Natural killer cell (primary cell): ENCODE measurements at regions not wholly inside any gene's neighbourhood (a gene's known extent, or its start where the extent isn't known, plus 50 kb on each side); places are given as distances from the start of the nearest gene placed in this dataset.

Experiments used
- ATAC-seq, 3 donors: fragments of 150-1000 bp in 2 of 3; fragments of 200-7000 bp in 1 of 3; cut with Tn5 transposase; 1 replicate in 1 of 3; 2 replicates in 2 of 3; pipeline ENCODE4 v1.10.0; 2021; ENCODE audit warnings: mild to moderate bottlenecking in 2 of 3, moderate library complexity in 2 of 3
- DNase-seq, 2 donors: peaks; one replicate each; pipeline versions ENCODE4 v3.0.0 to v3.0.0-alpha.2; 2013 to 2021; ENCODE audit warnings: mixed read lengths in 1 of 2
- H3K27ac ChIP-seq: one replicate; pipeline ENCODE4 v1.5.1; 2013; ENCODE audit warnings: mild to moderate bottlenecking, low read length
- H3K27me3 ChIP-seq: one replicate; pipeline ENCODE4 v1.6.1; 2013; ENCODE audit warnings: low read length; ENCODE audit not compliant: control insufficient read depth, insufficient read depth
- H3K36me3 ChIP-seq: one replicate; pipeline ENCODE4 v1.6.1; 2013; ENCODE audit warnings: low read length; ENCODE audit not compliant: control insufficient read depth, insufficient read depth
- H3K4me1 ChIP-seq: one replicate; pipeline ENCODE4 v1.6.1; 2013; ENCODE audit warnings: low read length; ENCODE audit not compliant: control insufficient read depth, insufficient read depth
- H3K4me3 ChIP-seq: one replicate; pipeline ENCODE4 v1.5.1; 2013; ENCODE audit warnings: low read length
- H3K9me3 ChIP-seq: one replicate; pipeline ENCODE4 v1.6.1; 2013; ENCODE audit warnings: low read length; ENCODE audit not compliant: control insufficient read depth, insufficient read depth
- H3K27ac Mint-ChIP-seq, 2 donors: one replicate each; pipeline ENCODE4 v1.8.0; 2022; ENCODE audit warnings: mild to moderate bottlenecking in 2 of 2, mixed read lengths in 2 of 2, moderate library complexity in 1 of 2
- H3K27me3 Mint-ChIP-seq, 2 donors: one replicate each; pipeline ENCODE4 v1.8.0; 2022; ENCODE audit warnings: low read depth in 2 of 2, mixed read lengths in 2 of 2
- H3K36me3 Mint-ChIP-seq: one replicate; pipeline ENCODE4 v1.8.0; 2022; ENCODE audit warnings: mixed read lengths
- H3K4me1 Mint-ChIP-seq, 2 donors: one replicate each; pipeline ENCODE4 v1.8.0; 2022; ENCODE audit warnings: mixed read lengths in 2 of 2
- H3K4me3 Mint-ChIP-seq: one replicate; pipeline ENCODE4 v1.8.0; 2022; ENCODE audit warnings: mild to moderate bottlenecking, moderate library complexity, mixed read lengths
- H3K9me3 Mint-ChIP-seq, 2 donors: one replicate each; pipeline ENCODE4 v1.8.0; 2022; ENCODE audit warnings: mixed read lengths in 2 of 2
- WGBS: methylation state at CpG from one replicate; pipeline ENCODE4 v1.1.7; 2013; ENCODE audit warnings: missing lambda C conversion rate; ENCODE audit not compliant: insufficient coverage; 5-methylcytosine and 5-hydroxymethylcytosine counted together
- intact Hi-C: fragments of 100-400 bp; cut with micrococcal nuclease; formaldehyde crosslinking; loops from one replicate; pipeline ENCODE4 v1.14.2; 2022
- TF ChIP-seq, protein P1 (sequence below): fragments of 200-600 bp; IDR thresholded peaks from one replicate; pipeline ENCODE4 v1.8.0; 2022; ENCODE audit warnings: antibody characterized with exemption

DNA sequence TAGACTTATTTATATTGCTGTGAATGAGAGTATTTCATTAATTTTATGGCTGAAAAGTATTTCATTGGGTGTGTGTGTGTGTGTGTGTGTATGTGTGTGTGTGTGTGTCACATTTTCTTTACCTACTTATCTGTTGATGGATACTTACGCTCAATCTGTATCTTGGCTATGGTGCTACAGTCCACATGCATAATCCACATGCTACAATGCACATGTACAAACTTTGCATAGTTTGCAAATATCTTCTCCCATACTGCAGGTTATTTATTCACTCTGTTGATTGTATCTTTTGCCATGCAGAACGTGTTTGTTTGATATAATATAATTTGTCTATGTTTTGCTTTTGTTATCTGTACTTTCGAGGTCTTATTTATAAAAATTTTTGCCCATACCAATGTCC, 167.8 kb downstream of the RAB28 start:
- Mint-ChIP-seq H3K4me3 (no peak overlapping the region), H3K27ac (no peak overlapping the region), H3K36me3 (peaks cover 8% of the 10 kb centered on the region), H3K27me3 (no peaks in the 10 kb centered on the region), H3K9me3 (peaks cover 10 to 14% of the 10 kb centered on the region in 2 donors), H3K4me1 (no peaks in the 10 kb centered on the region)
- WGBS = 100% methylated on average over 1 of the region's 3 CpGs
- intact Hi-C loops = no loop called here
- TF ChIP-seq, protein P1, sequence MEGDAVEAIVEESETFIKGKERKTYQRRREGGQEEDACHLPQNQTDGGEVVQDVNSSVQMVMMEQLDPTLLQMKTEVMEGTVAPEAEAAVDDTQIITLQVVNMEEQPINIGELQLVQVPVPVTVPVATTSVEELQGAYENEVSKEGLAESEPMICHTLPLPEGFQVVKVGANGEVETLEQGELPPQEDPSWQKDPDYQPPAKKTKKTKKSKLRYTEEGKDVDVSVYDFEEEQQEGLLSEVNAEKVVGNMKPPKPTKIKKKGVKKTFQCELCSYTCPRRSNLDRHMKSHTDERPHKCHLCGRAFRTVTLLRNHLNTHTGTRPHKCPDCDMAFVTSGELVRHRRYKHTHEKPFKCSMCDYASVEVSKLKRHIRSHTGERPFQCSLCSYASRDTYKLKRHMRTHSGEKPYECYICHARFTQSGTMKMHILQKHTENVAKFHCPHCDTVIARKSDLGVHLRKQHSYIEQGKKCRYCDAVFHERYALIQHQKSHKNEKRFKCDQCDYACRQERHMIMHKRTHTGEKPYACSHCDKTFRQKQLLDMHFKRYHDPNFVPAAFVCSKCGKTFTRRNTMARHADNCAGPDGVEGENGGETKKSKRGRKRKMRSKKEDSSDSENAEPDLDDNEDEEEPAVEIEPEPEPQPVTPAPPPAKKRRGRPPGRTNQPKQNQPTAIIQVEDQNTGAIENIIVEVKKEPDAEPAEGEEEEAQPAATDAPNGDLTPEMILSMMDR = no peak
- Histone ChIP-seq H3K36me3 (no peaks in the 10 kb centered on the region), H3K4me1 (no peaks in the 10 kb centered on the region), H3K9me3 (no peaks in the 10 kb centered on the region), H3K27me3 (no peaks in the 10 kb centered on the region), H3K4me3 (no peak overlapping the region), H3K27ac (no peak overlapping the region)
- DNase-seq (no peak), ATAC-seq (no peak)

DNA sequence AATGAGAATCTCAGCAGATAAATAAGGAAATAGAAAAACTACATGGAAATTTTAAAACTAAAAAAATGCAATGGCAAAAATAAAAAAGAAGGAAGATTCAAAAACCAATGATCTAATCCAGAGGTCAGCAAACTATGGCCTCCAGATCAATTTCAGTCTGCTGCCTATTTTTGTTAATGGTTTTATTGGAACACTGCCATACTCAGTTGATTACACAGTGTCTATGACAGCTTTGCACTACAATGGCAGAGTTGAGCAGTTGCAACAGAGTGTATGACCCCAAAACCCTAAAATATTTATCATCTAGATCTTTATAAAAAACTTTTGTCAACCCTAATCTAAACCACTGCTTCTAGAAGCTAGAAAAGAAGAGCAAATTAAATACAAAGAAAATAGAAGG, 170.3 kb downstream of the RAB28 start:
- H3K27ac Mint-ChIP-seq = no peak overlapping the region
- Histone ChIP-seq H3K27ac (no peak overlapping the region), H3K36me3 (no peaks in the 10 kb centered on the region), H3K9me3 (no peaks in the 10 kb centered on the region), H3K4me3 (no peak overlapping the region), H3K27me3 (no peaks in the 10 kb centered on the region), H3K4me1 (no peaks in the 10 kb centered on the region)
- H3K27me3 Mint-ChIP-seq = no peaks in the 10 kb centered on the region
- H3K4me3 Mint-ChIP-seq = no peak overlapping the region
- peaks cover 8 to 10% of the 10 kb centered on the region in 2 donors for H3K9me3 Mint-ChIP-seq
- intact Hi-C loops = no loop called here
- H3K4me1 Mint-ChIP-seq = no peaks in the 10 kb centered on the region
- no peak for DNase-seq
- TF ChIP-seq, protein P1 = no peak
- no peak for ATAC-seq
- H3K36me3 Mint-ChIP-seq = no peaks in the 10 kb centered on the region

DNA sequence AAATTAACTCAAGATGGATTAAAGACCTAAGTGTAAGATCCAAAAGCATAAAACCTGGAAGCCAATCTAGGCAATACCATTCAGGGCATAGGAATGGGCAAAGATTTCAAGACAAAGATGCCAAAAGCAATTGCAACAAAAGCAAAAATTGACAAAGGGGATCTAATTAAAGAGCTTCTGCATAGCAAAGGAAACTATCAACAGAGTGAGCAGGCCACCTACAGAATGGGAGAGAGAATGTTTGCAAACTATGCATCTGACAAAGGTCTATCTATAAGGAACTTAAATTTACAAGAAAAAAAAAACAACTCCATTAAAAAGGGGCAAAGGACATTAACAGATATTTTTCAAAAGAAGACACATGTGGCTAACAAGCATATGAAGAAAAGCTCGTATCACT, 171.9 kb downstream of the RAB28 start:
- Histone ChIP-seq H3K36me3 (no peaks in the 10 kb centered on the region), H3K27me3 (no peaks in the 10 kb centered on the region), H3K4me1 (no peaks in the 10 kb centered on the region), H3K9me3 (no peaks in the 10 kb centered on the region), H3K27ac (no peak overlapping the region), H3K4me3 (no peak overlapping the region)
- TF ChIP-seq, protein P1 = no peak
- H3K4me1 Mint-ChIP-seq = no peaks in the 10 kb centered on the region
- peaks cover 8 to 10% of the 10 kb centered on the region in 2 donors for H3K9me3 Mint-ChIP-seq
- ATAC-seq = no peak
- no peak overlapping the region for H3K4me3 Mint-ChIP-seq
- no peak overlapping the region for H3K27ac Mint-ChIP-seq
- no peaks in the 10 kb centered on the region for H3K36me3 Mint-ChIP-seq
- intact Hi-C loops = no loop called here
- DNase-seq = no peak
- H3K27me3 Mint-ChIP-seq = no peaks in the 10 kb centered on the region
- WGBS = no CpG with 5 or more reads among the region's 1 CpG

DNA sequence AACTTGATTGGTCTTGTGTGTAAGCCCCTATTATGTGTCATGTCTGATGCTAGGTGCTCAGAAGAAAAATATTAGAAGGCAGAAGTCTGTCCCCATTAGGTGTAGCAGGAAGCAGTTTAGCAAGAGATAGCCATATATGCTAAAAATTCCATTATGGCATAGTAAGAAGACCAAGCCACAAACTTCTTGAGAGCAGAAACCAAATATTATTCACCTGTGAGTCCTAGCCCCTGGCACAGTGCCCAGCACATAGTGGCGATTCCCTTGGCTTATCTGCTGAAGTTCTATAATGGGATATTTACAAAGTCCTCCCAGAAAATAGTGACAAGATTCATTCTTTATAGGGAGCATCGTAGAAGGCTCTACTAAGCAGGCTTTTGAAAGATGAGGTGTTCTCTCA, 174.4 kb downstream of the RAB28 start:
- WGBS = 100% methylated on average over 2 of the region's 2 CpGs
- H3K4me1 Mint-ChIP-seq = no peaks in the 10 kb centered on the region

More for the DNA sequence above, 174.4 kb downstream of the RAB28 start:
- ATAC-seq = no peak
- TF ChIP-seq, protein P1 = no peak
- Mint-ChIP-seq H3K27ac (no peak overlapping the region), H3K9me3 (peaks cover 15 to 16% of the 10 kb centered on the region in 2 donors), H3K27me3 (no peaks in the 10 kb centered on the region), H3K36me3 (no peaks in the 10 kb centered on the region), H3K4me3 (no peak overlapping the region)
- H3K4me1 ChIP-seq = no peaks in the 10 kb centered on the region
- H3K27me3 ChIP-seq = no peaks in the 10 kb centered on the region
- H3K4me3 ChIP-seq = no peak overlapping the region
- no peak overlapping the region for H3K27ac ChIP-seq
- intact Hi-C loops = no loop called here
- no peak for DNase-seq
- no peaks in the 10 kb centered on the region for H3K36me3 ChIP-seq
- peaks cover 2% of the 10 kb centered on the region for H3K9me3 ChIP-seq
